H1 (cell line): ENCODE measurements at regions not wholly inside any gene's neighbourhood (a gene's known extent, or its start where the extent isn't known, plus 50 kb on each side); places are given as distances from the start of the nearest gene placed in this dataset.

ENCODE experiments used
- BCL11A ChIP-seq, 2 experiments: IDR thresholded peaks; one replicate each; pipeline ENCODE4 v1.6.1; 2011; ENCODE audit warnings: low read depth in 2 of 2, low read length in 2 of 2, mild to moderate bottlenecking in 2 of 2
- CEBPB ChIP-seq: IDR thresholded peaks from 2 replicates; pipeline ENCODE4 v1.6.1; 2012; ENCODE audit warnings: low read depth, low read length
- CHD1 ChIP-seq: IDR thresholded peaks from 2 replicates; pipeline ENCODE4 v1.6.1; 2012; ENCODE audit warnings: low read depth, low read length, improper control_type of control experiment
- CHD7 ChIP-seq: fragments of 300-600 bp; sonication (generic); IDR thresholded peaks from 2 replicates; pipeline ENCODE4 v1.7.1; 2012; ENCODE audit warnings: low read length, moderate library complexity, mild to moderate bottlenecking, inconsistent platforms; ENCODE audit not compliant: insufficient replicate concordance
- EGR1 ChIP-seq: IDR thresholded peaks from 2 replicates; pipeline ENCODE4 v1.6.1; 2011; ENCODE audit warnings: low read depth, low read length, borderline replicate concordance
- GTF2F1 ChIP-seq: IDR thresholded peaks from 2 replicates; pipeline ENCODE4 v1.6.1; 2012; ENCODE audit warnings: low read depth, low read length, improper control_type of control experiment, borderline replicate concordance
- PHF8 ChIP-seq: fragments of 200-600 bp; sonication (generic); conservative IDR thresholded peaks from 2 replicates; pipeline ENCODE4 v1.7.1; 2012; ENCODE audit warnings: low read depth, mild to moderate bottlenecking, inconsistent platforms, low read length, moderate library complexity
- POLR2AphosphoS5 ChIP-seq: IDR thresholded peaks from 2 replicates; pipeline ENCODE4 v1.6.1; 2011; ENCODE audit warnings: low read depth, low read length
- RAD21 ChIP-seq, 2 experiments: IDR thresholded peaks in 1 of 2; conservative IDR thresholded peaks in 1 of 2; 2 replicates each; pipeline ENCODE4 v1.6.1; 2011; ENCODE audit warnings: low read depth in 2 of 2, low read length in 2 of 2, improper control_type of control experiment in 1 of 2, inconsistent platforms in 1 of 2, mild to moderate bottlenecking in 1 of 2, moderate library complexity in 1 of 2
- RFX5 ChIP-seq: IDR thresholded peaks from 2 replicates; pipeline ENCODE4 v1.6.1; 2011; ENCODE audit warnings: low read depth, low read length, improper control_type of control experiment, borderline replicate concordance
- RXRA ChIP-seq: IDR thresholded peaks from 2 replicates; pipeline ENCODE4 v1.6.1; 2011; ENCODE audit warnings: low read depth, mild to moderate bottlenecking, low read length, moderate library complexity; ENCODE audit not compliant: insufficient read depth
- TEAD4 ChIP-seq: IDR thresholded peaks from 2 replicates; pipeline ENCODE4 v1.6.1; 2012; ENCODE audit warnings: low read depth, low read length, inconsistent platforms, mixed read lengths

GRCh38 chr10:61195211-61195610 lies 251.2 kb upstream of the RHOBTB1 start (continued):
- no peak for TF ChIP-seq CHD7
- no peak for TF ChIP-seq RAD21 (IDR thresholded peaks at IDR 0.05 in 1 of 2, conservative IDR thresholded peaks at IDR 0.05 in 1 of 2; ENCODE audit: low read depth in 2 of 2, low read length in 2 of 2)
- no peak for TF ChIP-seq RXRA
- TF ChIP-seq TEAD4, result no peak
- no peak for TF ChIP-seq POLR2AphosphoS5
- no peak for TF ChIP-seq PHF8
- TF ChIP-seq EGR1, result no peak
- TF ChIP-seq GTF2F1, result no peak
- TF ChIP-seq CHD1, result no peak
- no peak for TF ChIP-seq CEBPB
- TF ChIP-seq BCL11A (IDR thresholded peaks at IDR 0.05; ENCODE audit: low read depth in 2 of 2, low read length in 2 of 2), result no peak
- TF ChIP-seq RFX5, result no peak
